HepG2 (cell line): ENCODE measurements at regions not wholly inside any gene's neighbourhood (a gene's known extent, or its start where the extent isn't known, plus 50 kb on each side); places are given as distances from the start of the nearest gene placed in this dataset.

Source experiments
- ATAC-seq: fragments of 200-7000 bp; cut with Tn5 transposase; 3 replicates; pipeline ENCODE4 v1.9.1; 2020; ENCODE audit warnings: mild to moderate bottlenecking, moderate library complexity
- BruUV-seq: library from RNA; stranded (reverse); fragments of 400-500 nt; replicated peaks from 2 replicates; lab custom pipeline; 2021; lab: Mats Ljungman, UMichigan
- CTCF ChIA-PET: fragments of 300-600 bp; formaldehyde crosslinking; extraction: SDS; loops from one replicate; lab custom pipeline; 2021; ENCODE audit warnings: low total read pairs, inconsistent platforms, low intra/inter-chr PET ratio; lab: Yijun Ruan, JAX
- POLR2A ChIA-PET: fragments of 350-600 bp; sonication (Branson Sonifier 250); formaldehyde crosslinking; loops from one replicate; lab custom pipeline; 2020; ENCODE audit warnings: antibody characterized with exemption, inconsistent platforms; lab: Yijun Ruan, JAX
- DNase-seq: peaks from one replicate; pipeline ENCODE4 v3.0.0-alpha.2; 2015; ENCODE audit warnings: low spot score
- FAIRE-seq: peaks from 3 replicates; lab custom pipeline; 2011; peaks lifted over from hg19 to GRCh38; lab: Jason Lieb, UNC
- H2AFZ ChIP-seq: one replicate; pipeline ENCODE4 v1.6.1; 2011; ENCODE audit warnings: low read length, inconsistent platforms
- H3K27ac ChIP-seq: fragments of 300-600 bp; 3 replicates; pipeline ENCODE4 v1.8.0; 2011; ENCODE audit warnings: mixed run types, mild to moderate bottlenecking, mixed read lengths, low read length, inconsistent platforms; ENCODE audit not compliant: insufficient read depth; ENCODE audit errors: extremely low read length
- H3K27me3 ChIP-seq, 2 experiments: fragments of 200-600 bp in 1 of 2; 2 replicates in 1 of 2; 3 replicates in 1 of 2; pipeline versions ENCODE4 v1.6.0 to v1.8.0; 2011; ENCODE audit warnings: low read length in 2 of 2, mild to moderate bottlenecking in 2 of 2, moderate library complexity in 2 of 2, inconsistent platforms in 1 of 2; ENCODE audit not compliant: insufficient read depth in 2 of 2, control insufficient read depth in 1 of 2
- H3K36me3 ChIP-seq, 2 experiments: fragments of 200-600 bp in 1 of 2; replicated peaks in 1 of 2; 2 replicates in 1 of 2; 3 replicates in 1 of 2; pipeline versions ENCODE4 v1.5.1 to v1.8.0; 2011; ENCODE audit warnings: low read length in 2 of 2, inconsistent platforms in 1 of 2; ENCODE audit not compliant: insufficient read depth in 2 of 2, control insufficient read depth in 1 of 2
- H3K4me1 ChIP-seq: 2 replicates; pipeline ENCODE4 v1.5.1; 2012; ENCODE audit warnings: low read length, inconsistent platforms; ENCODE audit not compliant: insufficient read depth
- H3K4me2 ChIP-seq: 2 replicates; pipeline ENCODE4 v1.6.0; 2011; ENCODE audit warnings: low read depth, low read length, inconsistent platforms
- H3K4me3 ChIP-seq, 3 experiments: fragments of 200-600 bp in 1 of 3; sonication (generic), shearing (Covaris generic) in 1 of 3; replicated peaks in 1 of 3; 2 replicates each; pipeline ENCODE4 v1.5.1; 2011 to 2016; ENCODE audit warnings: low read length in 3 of 3, inconsistent platforms in 2 of 3, low read depth in 2 of 3, mild to moderate bottlenecking in 2 of 3, control low read depth in 1 of 3, mixed read lengths in 1 of 3; ENCODE audit not compliant: insufficient read depth in 1 of 3
- H3K79me2 ChIP-seq: one replicate; pipeline ENCODE4 v1.6.1; 2011; ENCODE audit warnings: low read length, inconsistent platforms; ENCODE audit not compliant: insufficient read depth
- H3K9ac ChIP-seq: 2 replicates; pipeline ENCODE4 v1.6.0; 2011; ENCODE audit warnings: mild to moderate bottlenecking, low read depth, low read length, inconsistent platforms; ENCODE audit not compliant: insufficient read depth
- H3K9me3 ChIP-seq: 2 replicates; pipeline ENCODE4 v1.5.1; 2012; ENCODE audit warnings: mild to moderate bottlenecking, low read length
- H4K20me1 ChIP-seq: 2 replicates; pipeline ENCODE4 v1.6.0; 2011; ENCODE audit warnings: inconsistent platforms, mild to moderate bottlenecking, low read length, moderate library complexity; ENCODE audit not compliant: insufficient read depth
- ARID2 ChIP-seq: sonication (generic); formaldehyde crosslinking; IDR thresholded peaks from 2 replicates; pipeline ENCODE4 v1.8.1; 2022; ENCODE audit warnings: mild to moderate bottlenecking, missing genetic modification reagents, borderline replicate concordance
- CBFB ChIP-seq: sonication (generic); formaldehyde crosslinking; IDR thresholded peaks from 2 replicates; pipeline ENCODE4 v1.4.0; 2020; ENCODE audit warnings: missing genetic modification reagents
- ETV5 ChIP-seq: IDR thresholded peaks from 2 replicates; pipeline ENCODE4 v1.6.1; 2018; ENCODE audit warnings: missing biosample characterization, missing genetic modification reagents, inconsistent platforms, borderline replicate concordance
- GTF3A ChIP-seq: sonication (generic); formaldehyde crosslinking; conservative IDR thresholded peaks from 2 replicates; pipeline ENCODE4 v1.4.0; 2020; ENCODE audit warnings: mild to moderate bottlenecking, missing genetic modification reagents
- MBNL3 ChIP-seq: fragments of 250-450 bp; sonication (Bioruptor Pico); conservative IDR thresholded peaks from 2 replicates; pipeline ENCODE4 v1.8.0; 2022; ENCODE audit warnings: mild to moderate bottlenecking, inconsistent platforms
- PITX1 ChIP-seq: sonication (generic); formaldehyde crosslinking; IDR thresholded peaks from 2 replicates; pipeline ENCODE4 v1.5.1; 2020; ENCODE audit warnings: mild to moderate bottlenecking, missing genetic modification reagents
- PRDM10 ChIP-seq: sonication (generic); formaldehyde crosslinking; IDR thresholded peaks from 2 replicates; pipeline ENCODE4 v1.4.0; 2020; ENCODE audit warnings: low read depth, missing genetic modification reagents
- RBFOX2 ChIP-seq: fragments of 200-400 bp; formaldehyde crosslinking; IDR thresholded peaks from 2 replicates; pipeline ENCODE4 v1.6.1; 2017; ENCODE audit warnings: low read depth, mild to moderate bottlenecking, low read length
- RFXANK ChIP-seq: IDR thresholded peaks from 2 replicates; pipeline ENCODE4 v1.6.1; 2016
- SMAD9 ChIP-seq: sonication (generic); formaldehyde crosslinking; IDR thresholded peaks from 2 replicates; pipeline ENCODE4 v1.5.1; 2020; ENCODE audit warnings: mild to moderate bottlenecking, missing genetic modification reagents
- SOX13 ChIP-seq, 3 experiments: fragments of 450-650 bp in 1 of 3; sonication (generic) in 1 of 3; formaldehyde crosslinking in 1 of 3; IDR thresholded peaks in 2 of 3; conservative IDR thresholded peaks in 1 of 3; 2 replicates each; pipeline versions ENCODE4 v1.5.0 to v1.6.1; 2016 to 2020; ENCODE audit warnings: antibody characterized with exemption in 1 of 3, mild to moderate bottlenecking in 1 of 3, missing compliant biosample characterization in 1 of 3, missing genetic modification reagents in 1 of 3, moderate library complexity in 1 of 3
- SOX6 ChIP-seq, 2 experiments: fragments of 450-650 bp in 1 of 2; sonication (generic) in 1 of 2; formaldehyde crosslinking in 1 of 2; IDR thresholded peaks; 2 replicates each; pipeline versions ENCODE4 v1.4.0 to v1.6.1; 2017 to 2020; ENCODE audit warnings: antibody characterized with exemption in 1 of 2, mild to moderate bottlenecking in 1 of 2, missing genetic modification reagents in 1 of 2
- ZFP37 ChIP-seq: sonication (generic); formaldehyde crosslinking; IDR thresholded peaks from 2 replicates; pipeline ENCODE4 v1.4.0; 2020; ENCODE audit warnings: missing genetic modification reagents, borderline replicate concordance
- ZFP41 ChIP-seq: sonication (generic); formaldehyde crosslinking; IDR thresholded peaks from 2 replicates; pipeline ENCODE4 v1.4.0; 2020; ENCODE audit warnings: mild to moderate bottlenecking, missing genetic modification reagents, borderline replicate concordance
- ZNF180 ChIP-seq: sonication (generic); formaldehyde crosslinking; IDR thresholded peaks from 2 replicates; pipeline ENCODE4 v1.4.0; 2020; ENCODE audit warnings: low read depth, missing genetic modification reagents, borderline replicate concordance
- ZNF460 ChIP-seq: sonication (generic); formaldehyde crosslinking; IDR thresholded peaks from 2 replicates; pipeline ENCODE4 v1.5.1; 2020; ENCODE audit warnings: missing genetic modification reagents, mild to moderate bottlenecking, borderline replicate concordance
- WGBS: methylation state at CpG from one replicate; pipeline ENCODE4 v1.1.6; 2017; ENCODE audit warnings: low lambda C conversion rate; 5-methylcytosine and 5-hydroxymethylcytosine counted together
- in situ Hi-C: cut with HindIII; loops from 2 replicates; pipeline ENCODE4 v1.10.0; 2017; ENCODE audit warnings: low pct_unique_long_range_greater_than_20kb; ENCODE audit not compliant: extremely low pct_ligation_motif_present
- intact Hi-C: fragments of 100-400 bp; cut with micrococcal nuclease; formaldehyde crosslinking; loops from one replicate; pipeline ENCODE4 v1.10.0; 2022; ENCODE audit not compliant: unreplicated experiment

GRCh38 chr1:5250336-5250735, 595.9 kb downstream of the AJAP1 start:
- POLR2A ChIA-PET, result no interaction called here
- intact Hi-C loops, result no loop called here
- Histone ChIP-seq H3K4me2 (no peak overlapping the region), H3K36me3 (no peaks in the 10 kb centered on the region), H3K27me3 (no peaks in the 10 kb centered on the region), H3K9me3 (peaks cover 20% of the 10 kb centered on the region; the same call in 1 of the 2 replicates), H2AFZ (no peak overlapping the region), H3K4me1 (no peaks in the 10 kb centered on the region), H3K27ac (no peak overlapping the region), H3K79me2 (no peaks in the 10 kb centered on the region), H3K4me3 (no peak overlapping the region), H3K9ac (no peak overlapping the region), H4K20me1 (no peaks in the 10 kb centered on the region)
- ATAC-seq (no peak), DNase-seq (no peak), FAIRE-seq (no peak)
- 0% methylated on average over 1 of the region's 2 CpGs for WGBS
- TF ChIP-seq ZFP41 (CRISPR knock-in tag), result no peak
- TF ChIP-seq GTF3A, result no peak
- TF ChIP-seq RBFOX2, result no peak
- no peak for TF ChIP-seq PRDM10 (CRISPR knock-in tag)
- TF ChIP-seq SOX6 (IDR thresholded peaks at IDR 0.05), result no peak
- TF ChIP-seq SOX6 (CRISPR knock-in tag; IDR thresholded peaks at IDR 0.05), result no peak
- no peak for TF ChIP-seq MBNL3 (CRISPR knock-in tag)
- no peak for TF ChIP-seq ZNF180 (CRISPR knock-in tag)
- no peak for TF ChIP-seq ZFP37 (CRISPR knock-in tag)
- TF ChIP-seq RFXANK (CRISPR knock-in tag), result no peak
- no peak for TF ChIP-seq ETV5 (CRISPR knock-in tag)
- TF ChIP-seq SOX13 (IDR thresholded peaks at IDR 0.05), result no peak
- no peak for TF ChIP-seq SOX13 (CRISPR knock-in tag; conservative IDR thresholded peaks at IDR 0.05 in 1 of 2, IDR thresholded peaks at IDR 0.05 in 1 of 2)
- TF ChIP-seq ZNF460, result no peak
- no peak for TF ChIP-seq PITX1 (CRISPR knock-in tag)
- no peak for TF ChIP-seq CBFB (CRISPR knock-in tag)
- no peak for TF ChIP-seq ARID2
- TF ChIP-seq SMAD9, result no peak
- BruUV-seq, result no TSS peak
- in situ Hi-C loops, result no loop called here
- CTCF ChIA-PET, result no interaction called here
